ENCODE measurements at regions not wholly inside any gene's neighbourhood (a gene's known extent, or its start where the extent isn't known, plus 50 kb on each side); places are given as distances from the start of the nearest gene placed in this dataset.
A peak's percentile ranks its signal among the peaks of the same experiment; 100 is the strongest.
"Not testable (repeated sequence)": the region's sequence is repeated elsewhere in the genome, so short reads cannot be mapped to it uniquely, and the experiment has no call there.

GRCh38 chr3:165505657-165506056 is 309.5 kb upstream of the SLITRK3 start:
- POLR2A ChIA-PET: no interaction called here
- Mint-ChIP-seq H3K27me3 (no peaks in the 10 kb centered on the region), H3K4me1 (no peaks in the 10 kb centered on the region), H3K36me3 (no peaks in the 10 kb centered on the region), H3K9me3 (peaks cover 7 to 13% (median 10%) of the 10 kb centered on the region in 5 donors), H3K4me3 (no peak overlapping the region), H3K27ac (no peak overlapping the region)
- Histone ChIP-seq H3K27me3 (ENCODE audit: insufficient read depth, low read length, poor library complexity, severe bottlenecking) (no peaks in the 10 kb centered on the region), H3K27ac (ENCODE audit: low read depth, low read length) (no peak overlapping the region), H3K4me3 (ENCODE audit: low read length) (no peak overlapping the region), H3K9me3 (ENCODE audit: low read length) (no peaks in the 10 kb centered on the region), H3K4me1 (ENCODE audit: insufficient read depth, low read length) (no peaks in the 10 kb centered on the region), H3K36me3 (ENCODE audit: insufficient read depth, low read length) (no peaks in the 10 kb centered on the region)
- DNase-seq: no peak
- CTCF ChIA-PET: no interaction called here

- no peaks in the 10 kb centered on the region for H3K27me3 Mint-ChIP-seq
- no peak overlapping the region for H3K4me3 ChIP-seq (ENCODE audit: low read length)
- H3K36me3 Mint-ChIP-seq: no peaks in the 10 kb centered on the region
- H3K9me3 Mint-ChIP-seq: peaks cover 5 to 13% (median 9%) of the 10 kb centered on the region in 5 donors
- H3K36me3 ChIP-seq (ENCODE audit: insufficient read depth, low read length): no peaks in the 10 kb centered on the region
- no peaks in the 10 kb centered on the region for H3K27me3 ChIP-seq (ENCODE audit: insufficient read depth, low read length, poor library complexity, severe bottlenecking)
- no peaks in the 10 kb centered on the region for H3K4me1 Mint-ChIP-seq
- DNase-seq: no peak
- no peaks in the 10 kb centered on the region for H3K4me1 ChIP-seq (ENCODE audit: insufficient read depth, low read length)
- no peak overlapping the region for H3K4me3 Mint-ChIP-seq
- POLR2A ChIA-PET: no interaction called here
- H3K27ac Mint-ChIP-seq: no peak overlapping the region
- CTCF ChIA-PET: no interaction called here
- H3K27ac ChIP-seq (ENCODE audit: low read depth, low read length): no peak overlapping the region
- H3K9me3 ChIP-seq (ENCODE audit: low read length): no peaks in the 10 kb centered on the region
Observed at GRCh38 chr3:165504554-165504953, 308.4 kb upstream of the SLITRK3 start.

GRCh38 chr3:165503825-165504224 is 307.6 kb upstream of the SLITRK3 start:
- no peaks in the 10 kb centered on the region for H3K27me3 Mint-ChIP-seq
- Histone ChIP-seq H3K4me3 (ENCODE audit: low read length) (no peak overlapping the region), H3K36me3 (ENCODE audit: insufficient read depth, low read length) (no peaks in the 10 kb centered on the region), H3K9me3 (ENCODE audit: low read length) (no peaks in the 10 kb centered on the region), H3K4me1 (ENCODE audit: insufficient read depth, low read length) (no peaks in the 10 kb centered on the region), H3K27me3 (ENCODE audit: insufficient read depth, low read length, poor library complexity, severe bottlenecking) (no peaks in the 10 kb centered on the region), H3K27ac (ENCODE audit: low read depth, low read length) (no peak overlapping the region)
- no peak overlapping the region for H3K27ac Mint-ChIP-seq
- ChIA-PET CTCF (no interaction called here), POLR2A (no interaction called here)
- no peak for DNase-seq
- H3K4me3 Mint-ChIP-seq: no peak overlapping the region
- no peaks in the 10 kb centered on the region for H3K4me1 Mint-ChIP-seq
- H3K9me3 Mint-ChIP-seq: peaks cover 5 to 13% (median 7%) of the 10 kb centered on the region in 5 donors
- no peaks in the 10 kb centered on the region for H3K36me3 Mint-ChIP-seq

DNA sequence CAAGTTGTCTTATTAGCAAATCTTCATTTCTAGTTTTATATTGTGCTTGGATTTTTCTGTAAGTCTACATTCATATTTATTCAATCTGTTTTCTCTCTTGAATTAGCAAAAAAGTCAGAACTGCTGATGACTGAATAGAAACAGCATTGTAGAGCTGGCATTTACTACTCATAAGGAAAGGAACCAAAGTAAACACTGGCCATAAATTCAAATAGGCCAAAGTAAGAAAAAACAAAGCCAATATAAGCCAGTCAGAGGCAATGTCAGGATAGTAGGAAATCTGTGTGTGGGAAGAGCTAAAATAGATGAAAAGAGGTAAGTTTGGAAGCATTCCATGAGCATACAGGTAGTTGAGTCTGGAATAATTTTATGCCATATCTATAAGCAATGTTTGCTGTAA is 307.2 kb upstream of the SLITRK3 start:
- H3K27ac Mint-ChIP-seq: no peak overlapping the region
- H3K4me3 Mint-ChIP-seq: no peak overlapping the region
- no peaks in the 10 kb centered on the region for H3K9me3 ChIP-seq (ENCODE audit: low read length)
- no peaks in the 10 kb centered on the region for H3K4me1 ChIP-seq (ENCODE audit: insufficient read depth, low read length)
- H3K27me3 ChIP-seq (ENCODE audit: insufficient read depth, low read length, poor library complexity, severe bottlenecking): no peaks in the 10 kb centered on the region
- peaks cover 3 to 13% (median 10%) of the 10 kb centered on the region in 5 donors for H3K9me3 Mint-ChIP-seq
- no peaks in the 10 kb centered on the region for H3K4me1 Mint-ChIP-seq
- DNase-seq: no peak
- ChIA-PET POLR2A (no interaction called here), CTCF (no interaction called here)
- H3K27me3 Mint-ChIP-seq: no peaks in the 10 kb centered on the region
- no peaks in the 10 kb centered on the region for H3K36me3 Mint-ChIP-seq
- H3K27ac ChIP-seq (ENCODE audit: low read depth, low read length): no peak overlapping the region
- no peaks in the 10 kb centered on the region for H3K36me3 ChIP-seq (ENCODE audit: insufficient read depth, low read length)
- no peak overlapping the region for H3K4me3 ChIP-seq (ENCODE audit: low read length)

GRCh38 chr3:165502707-165503106 is 306.5 kb upstream of the SLITRK3 start:
- no peak overlapping the region for H3K27ac Mint-ChIP-seq
- no peak for DNase-seq
- no peak overlapping the region for H3K4me3 ChIP-seq (ENCODE audit: low read length)
- H3K4me3 Mint-ChIP-seq: no peak overlapping the region
- H3K36me3 Mint-ChIP-seq: no peaks in the 10 kb centered on the region
- peaks cover 3 to 15% (median 10%) of the 10 kb centered on the region in 5 donors for H3K9me3 Mint-ChIP-seq
- H3K27ac ChIP-seq (ENCODE audit: low read depth, low read length): no peak overlapping the region
- CTCF ChIA-PET: no interaction called here
- H3K36me3 ChIP-seq (ENCODE audit: insufficient read depth, low read length): no peaks in the 10 kb centered on the region
- POLR2A ChIA-PET: no interaction called here
- no peaks in the 10 kb centered on the region for H3K9me3 ChIP-seq (ENCODE audit: low read length)
- no peaks in the 10 kb centered on the region for H3K27me3 ChIP-seq (ENCODE audit: insufficient read depth, low read length, poor library complexity, severe bottlenecking)
- no peaks in the 10 kb centered on the region for H3K4me1 Mint-ChIP-seq
- no peaks in the 10 kb centered on the region for H3K27me3 Mint-ChIP-seq
- H3K4me1 ChIP-seq (ENCODE audit: insufficient read depth, low read length): no peaks in the 10 kb centered on the region

GRCh38 chr3:165498742-165499141 is 302.6 kb upstream of the SLITRK3 start:
- H3K27ac Mint-ChIP-seq; H3K4me3 ChIP-seq (ENCODE audit: low read length); CTCF ChIA-PET; H3K27ac ChIP-seq (ENCODE audit: low read depth, low read length); H3K9me3 ChIP-seq (ENCODE audit: low read length); H3K9me3 Mint-ChIP-seq; H3K27me3 ChIP-seq (ENCODE audit: insufficient read depth, low read length, poor library complexity, severe bottlenecking); H3K4me1 Mint-ChIP-seq; H3K4me3 Mint-ChIP-seq; H3K4me1 ChIP-seq (ENCODE audit: insufficient read depth, low read length); DNase-seq; H3K27me3 Mint-ChIP-seq; H3K36me3 ChIP-seq (ENCODE audit: insufficient read depth, low read length); POLR2A ChIA-PET; H3K36me3 Mint-ChIP-seq: not testable (repeated sequence)

DNA sequence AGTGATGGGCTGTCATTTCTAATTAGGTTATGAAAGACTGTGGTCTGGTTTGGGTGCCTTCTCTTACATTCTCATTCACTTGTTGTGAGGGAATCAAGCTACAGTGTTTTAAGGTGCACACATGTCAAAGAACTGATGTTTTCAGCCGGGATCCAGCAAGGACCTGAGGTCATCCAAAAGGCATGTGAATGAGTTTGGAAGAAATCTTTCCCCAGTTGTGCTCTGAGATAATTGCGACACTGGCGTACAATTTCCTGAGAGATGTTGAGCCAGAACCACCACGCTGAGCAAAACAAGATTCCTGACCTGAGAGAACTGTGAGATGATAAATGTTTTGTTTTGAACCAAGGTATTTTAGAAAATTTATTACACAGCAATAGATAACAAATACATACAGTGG is 295.3 kb upstream of the SLITRK3 start:
- POLR2A ChIA-PET: no interaction called here
- Histone ChIP-seq H3K27me3 (ENCODE audit: insufficient read depth, low read length, poor library complexity, severe bottlenecking) (no peaks in the 10 kb centered on the region), H3K27ac (ENCODE audit: low read depth, low read length) (no peak overlapping the region), H3K9me3 (ENCODE audit: low read length) (no peaks in the 10 kb centered on the region), H3K4me1 (ENCODE audit: insufficient read depth, low read length) (no peaks in the 10 kb centered on the region), H3K36me3 (ENCODE audit: insufficient read depth, low read length) (no peaks in the 10 kb centered on the region), H3K4me3 (ENCODE audit: low read length) (no peak overlapping the region)
- DNase-seq: no peak
- H3K4me3 Mint-ChIP-seq: no peak overlapping the region
- CTCF ChIA-PET: no interaction called here
- no peaks in the 10 kb centered on the region for H3K27me3 Mint-ChIP-seq
- H3K36me3 Mint-ChIP-seq: no peaks in the 10 kb centered on the region
- no peaks in the 10 kb centered on the region for H3K4me1 Mint-ChIP-seq
- peaks cover 0 to 16% (median 8%) of the 10 kb centered on the region in 5 donors for H3K9me3 Mint-ChIP-seq
- no peak overlapping the region for H3K27ac Mint-ChIP-seq

DNA sequence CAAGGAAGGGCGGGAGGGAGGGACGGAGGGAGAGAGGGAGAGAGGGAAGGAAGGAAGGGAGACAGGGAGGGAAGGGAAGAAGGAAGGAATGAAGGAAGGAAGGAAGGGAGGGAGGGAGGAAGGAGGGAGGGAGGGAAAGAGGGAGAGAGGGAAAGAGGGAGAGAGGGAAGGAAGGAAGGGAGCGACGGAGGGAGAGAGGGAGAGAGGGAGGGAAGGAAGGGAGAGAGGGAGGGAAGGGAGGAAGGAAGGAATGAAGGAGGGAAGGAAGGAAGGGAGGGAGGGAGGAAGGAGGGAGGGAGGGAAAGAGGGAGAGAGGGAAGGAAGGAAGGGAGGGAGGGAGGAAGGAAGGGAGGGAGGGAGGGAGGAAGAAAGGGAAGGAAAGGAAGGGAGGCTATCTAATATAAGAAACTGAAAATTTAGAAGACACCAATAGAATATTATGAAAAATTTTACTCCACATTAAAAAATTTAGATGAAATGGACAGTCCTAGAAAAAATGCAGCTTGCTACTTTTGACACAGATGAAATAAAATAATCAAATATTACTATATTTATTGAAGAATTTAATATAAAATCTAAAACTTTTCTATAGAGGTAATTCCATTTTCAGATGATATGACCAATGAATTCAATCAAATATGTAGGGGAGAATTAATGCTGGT is 280.3 kb upstream of the SLITRK3 start:
- Histone ChIP-seq H3K27me3 (ENCODE audit: insufficient read depth, low read length, poor library complexity, severe bottlenecking) (no peaks in the 10 kb centered on the region), H3K36me3 (ENCODE audit: insufficient read depth, low read length) (no peaks in the 10 kb centered on the region), H3K4me3 (ENCODE audit: low read length) (no peak overlapping the region), H3K27ac (ENCODE audit: low read depth, low read length) (no peak overlapping the region), H3K4me1 (ENCODE audit: insufficient read depth, low read length) (no peaks in the 10 kb centered on the region), H3K9me3 (ENCODE audit: low read length) (no peaks in the 10 kb centered on the region)
- Mint-ChIP-seq H3K4me3 (no peak overlapping the region), H3K27me3 (no peaks in the 10 kb centered on the region), H3K27ac (no peak overlapping the region), H3K9me3 (peaks cover 0 to 26% (median 10%) of the 10 kb centered on the region in 5 donors), H3K4me1 (no peaks in the 10 kb centered on the region), H3K36me3 (no peaks in the 10 kb centered on the region)
- no peak for DNase-seq
- ChIA-PET CTCF (no interaction called here), POLR2A (no interaction called here)

DNA sequence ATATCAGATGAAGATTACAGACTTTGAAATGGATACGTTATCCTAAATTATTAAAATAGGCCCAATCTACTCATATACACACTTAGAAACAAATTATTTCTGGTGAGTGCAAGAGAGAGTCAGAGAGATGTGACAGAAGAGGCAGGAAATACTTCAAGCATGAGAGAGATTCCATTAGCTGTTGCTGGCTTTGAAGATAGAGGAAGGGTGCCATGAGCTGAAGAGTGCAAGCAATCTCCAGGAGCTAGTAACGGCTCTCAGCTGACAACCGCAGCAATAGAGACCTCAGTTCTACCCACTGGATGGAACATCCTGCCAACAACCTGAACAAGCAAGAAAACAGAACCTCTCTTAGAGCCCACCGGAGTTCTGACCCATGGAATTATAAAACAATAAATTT is 270.7 kb upstream of the SLITRK3 start:
- Histone ChIP-seq H3K27ac (ENCODE audit: low read depth, low read length) (no peak overlapping the region), H3K4me1 (ENCODE audit: insufficient read depth, low read length) (no peaks in the 10 kb centered on the region), H3K4me3 (ENCODE audit: low read length) (no peak overlapping the region), H3K36me3 (ENCODE audit: insufficient read depth, low read length) (no peaks in the 10 kb centered on the region), H3K9me3 (ENCODE audit: low read length) (no peaks in the 10 kb centered on the region), H3K27me3 (ENCODE audit: insufficient read depth, low read length, poor library complexity, severe bottlenecking) (no peaks in the 10 kb centered on the region)
- CTCF ChIA-PET: no interaction called here
- DNase-seq: no peak
- Mint-ChIP-seq H3K36me3 (no peaks in the 10 kb centered on the region), H3K9me3 (peaks cover 4 to 24% (median 7%) of the 10 kb centered on the region in 5 donors), H3K4me1 (no peaks in the 10 kb centered on the region), H3K4me3 (no peak overlapping the region), H3K27me3 (no peaks in the 10 kb centered on the region), H3K27ac (peak overlapping the region in 1 of 8 donors; percentile 55)
- POLR2A ChIA-PET: no interaction called here
